Stomach (tissue), 8 donors: ENCODE measurements at regions not wholly inside any gene's neighbourhood (a gene's known extent, or its start where the extent isn't known, plus 50 kb on each side); places are given as distances from the start of the nearest gene placed in this dataset.

Experiments used
- DNase-seq, 2 donors: peaks; one replicate each; pipeline versions ENCODE4 v3.0.0 to v3.0.0-alpha.2; 2013 to 2019
- H3K27ac ChIP-seq, 5 donors: fragments of 200-600 bp in 4 of 5; sonication (generic) in 4 of 5; one replicate each; pipeline ENCODE4 v1.5.1; 2013 to 2019; ENCODE audit warnings: mild to moderate bottlenecking in 1 of 5, moderate library complexity in 1 of 5
- H3K27me3 ChIP-seq, 3 donors: fragments of 200-600 bp; sonication (generic); one replicate each; pipeline ENCODE4 v1.5.1; 2017 to 2019; ENCODE audit warnings: mixed run types in 1 of 3
- H3K36me3 ChIP-seq, 4 donors: fragments of 200-600 bp; sonication (generic); 1 replicate in 3 of 4; 2 replicates in 1 of 4; pipeline ENCODE4 v1.5.1; 2016 to 2019
- H3K4me1 ChIP-seq, 4 donors: fragments of 200-600 bp; sonication (generic); one replicate each; pipeline ENCODE4 v1.5.1; 2016 to 2019
- H3K4me3 ChIP-seq, 4 donors: fragments of 200-600 bp; sonication (generic) in 3 of 4; one replicate each; pipeline ENCODE4 v1.5.1; 2016 to 2019; ENCODE audit warnings: mild to moderate bottlenecking in 1 of 4
- H3K9me3 ChIP-seq, 4 donors: fragments of 200-600 bp; sonication (generic); one replicate each; pipeline ENCODE4 v1.5.1; 2016 to 2019
- EP300 ChIP-seq: sonication (generic); formaldehyde crosslinking; IDR thresholded peaks from one replicate; pipeline ENCODE4 v1.6.1; 2017; ENCODE audit warnings: antibody characterized with exemption
- POLR2A ChIP-seq, 4 donors: fragments of 450-650 bp; IDR thresholded peaks; one replicate each; pipeline ENCODE4 v1.6.1; 2016; ENCODE audit warnings: antibody characterized with exemption in 4 of 4, control low read depth in 2 of 4, mild to moderate bottlenecking in 1 of 4, moderate library complexity in 1 of 4
- POLR2AphosphoS5 ChIP-seq, 3 donors: sonication (generic); formaldehyde crosslinking; IDR thresholded peaks; one replicate each; pipeline ENCODE4 v1.6.1; 2016; ENCODE audit warnings: antibody characterized with exemption in 3 of 3
- WGBS, 5 donors: extraction: QIAGEN DNeasy Blood & Tissue Kit in 3 of 5; methylation state at CpG; one replicate each; pipeline versions ENCODE4 v1.1.5 to v1.1.7; 2013 to 2018; 5-methylcytosine and 5-hydroxymethylcytosine counted together
- intact Hi-C: fragments of 100-400 bp; cut with DNase I; formaldehyde crosslinking; loops from one replicate; pipeline ENCODE4 v1.15.1; 2023; ENCODE audit warnings: low total_unique reads
- TF ChIP-seq, protein P1 (sequence below), 7 experiments: fragments of 450-650 bp in 4 of 7; fragments of 200-600 bp in 3 of 7; sonication (generic) in 3 of 7; IDR thresholded peaks; one replicate each; pipeline ENCODE4 v1.5.1; 2016 to 2019; ENCODE audit warnings: antibody characterized with exemption in 7 of 7, control low read depth in 2 of 7, mild to moderate bottlenecking in 1 of 7
- donor health status: healthy with polysubstance abuse.
- donor health status: Bipolar disorder and iron deficiency.
- donor health status: healthy.

- DNase-seq, result no peak
- Histone ChIP-seq H3K4me3 (no peak overlapping the region), H3K4me1 (no peaks in the 10 kb centered on the region), H3K36me3 (no peaks in the 10 kb centered on the region), H3K27ac (no peak overlapping the region), H3K9me3 (no peaks in the 10 kb centered on the region), H3K27me3 (no peaks in the 10 kb centered on the region)
- intact Hi-C loops, result no loop called here
- no peak for TF ChIP-seq EP300
- no peak for TF ChIP-seq POLR2AphosphoS5 (IDR thresholded peaks at IDR 0.05)
- TF ChIP-seq, protein P1, sequence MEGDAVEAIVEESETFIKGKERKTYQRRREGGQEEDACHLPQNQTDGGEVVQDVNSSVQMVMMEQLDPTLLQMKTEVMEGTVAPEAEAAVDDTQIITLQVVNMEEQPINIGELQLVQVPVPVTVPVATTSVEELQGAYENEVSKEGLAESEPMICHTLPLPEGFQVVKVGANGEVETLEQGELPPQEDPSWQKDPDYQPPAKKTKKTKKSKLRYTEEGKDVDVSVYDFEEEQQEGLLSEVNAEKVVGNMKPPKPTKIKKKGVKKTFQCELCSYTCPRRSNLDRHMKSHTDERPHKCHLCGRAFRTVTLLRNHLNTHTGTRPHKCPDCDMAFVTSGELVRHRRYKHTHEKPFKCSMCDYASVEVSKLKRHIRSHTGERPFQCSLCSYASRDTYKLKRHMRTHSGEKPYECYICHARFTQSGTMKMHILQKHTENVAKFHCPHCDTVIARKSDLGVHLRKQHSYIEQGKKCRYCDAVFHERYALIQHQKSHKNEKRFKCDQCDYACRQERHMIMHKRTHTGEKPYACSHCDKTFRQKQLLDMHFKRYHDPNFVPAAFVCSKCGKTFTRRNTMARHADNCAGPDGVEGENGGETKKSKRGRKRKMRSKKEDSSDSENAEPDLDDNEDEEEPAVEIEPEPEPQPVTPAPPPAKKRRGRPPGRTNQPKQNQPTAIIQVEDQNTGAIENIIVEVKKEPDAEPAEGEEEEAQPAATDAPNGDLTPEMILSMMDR (IDR thresholded peaks at IDR 0.05), result no peak
- TF ChIP-seq POLR2A (IDR thresholded peaks at IDR 0.05), result no peak
- 65 to 79% (median 70%) methylated on average over 4 of the region's 4 CpGs for WGBS, 5 donors
Measured at GRCh38 chrX:88416965-88417364, 330.1 kb upstream of the CPXCR1 start.

DNA sequence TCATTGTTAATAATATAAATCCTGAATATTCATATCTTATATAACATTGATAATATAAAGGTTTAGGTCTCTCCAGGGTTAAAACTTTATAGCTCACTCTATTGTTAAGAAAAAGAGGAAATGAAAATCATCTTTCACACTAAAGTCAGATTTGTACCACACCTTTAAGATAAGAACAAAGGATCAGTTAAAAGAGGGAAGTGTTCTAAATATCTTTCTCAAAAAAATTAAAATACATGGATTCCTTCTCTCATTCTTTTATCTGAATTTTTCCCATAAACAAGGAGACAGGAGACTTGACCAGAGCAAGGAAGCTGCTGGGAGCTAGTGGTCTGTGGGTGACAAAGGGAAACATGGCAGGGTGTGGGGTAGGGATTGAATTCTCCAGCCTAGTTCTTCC is 323.0 kb upstream of the CPXCR1 start:
- H3K36me3 ChIP-seq, result no peaks in the 10 kb centered on the region
- no peak for TF ChIP-seq POLR2A (IDR thresholded peaks at IDR 0.05)
- no peak for TF ChIP-seq EP300
- TF ChIP-seq POLR2AphosphoS5 (IDR thresholded peaks at IDR 0.05), result no peak
- TF ChIP-seq, protein P1 (IDR thresholded peaks at IDR 0.05), result no peak
- H3K27ac ChIP-seq, result no peak overlapping the region
- H3K27me3 ChIP-seq, result no peaks in the 10 kb centered on the region
- no peak for DNase-seq
- H3K4me3 ChIP-seq, result no peak overlapping the region
- no peaks in the 10 kb centered on the region for H3K9me3 ChIP-seq
- no peaks in the 10 kb centered on the region for H3K4me1 ChIP-seq
- intact Hi-C loops, result no loop called here

DNA sequence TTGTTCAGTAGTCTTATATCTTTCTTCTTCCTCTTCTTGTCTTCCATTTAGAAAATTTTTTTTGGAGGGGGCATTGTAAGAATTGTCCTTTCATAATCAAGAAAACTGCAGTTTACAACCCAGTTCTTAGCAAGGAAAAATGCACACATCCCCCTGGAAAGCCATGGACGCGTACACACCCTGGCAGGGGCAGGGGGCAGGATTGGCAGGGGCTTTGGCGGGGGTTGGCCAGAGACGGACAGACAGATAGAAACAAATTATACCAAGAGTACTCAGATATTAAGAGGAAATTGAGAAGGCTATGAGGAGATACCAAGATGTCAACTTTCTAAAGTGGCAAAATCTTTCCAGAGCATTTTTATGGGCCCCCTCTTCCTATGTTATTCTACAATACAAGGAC is 322.5 kb upstream of the CPXCR1 start:
- intact Hi-C loops, result no loop called here
- no peak for DNase-seq
- TF ChIP-seq, protein P1 (IDR thresholded peaks at IDR 0.05), result no peak
- TF ChIP-seq POLR2A (IDR thresholded peaks at IDR 0.05), result no peak
- no peak for TF ChIP-seq POLR2AphosphoS5 (IDR thresholded peaks at IDR 0.05)
- TF ChIP-seq EP300, result no peak
- Histone ChIP-seq H3K4me3 (no peak overlapping the region), H3K9me3 (no peaks in the 10 kb centered on the region), H3K27me3 (no peaks in the 10 kb centered on the region), H3K27ac (no peak overlapping the region), H3K4me1 (no peaks in the 10 kb centered on the region), H3K36me3 (no peaks in the 10 kb centered on the region)
- 68 to 91% (median 84%) methylated on average over 4 of the region's 4 CpGs for WGBS, 5 donors

DNA sequence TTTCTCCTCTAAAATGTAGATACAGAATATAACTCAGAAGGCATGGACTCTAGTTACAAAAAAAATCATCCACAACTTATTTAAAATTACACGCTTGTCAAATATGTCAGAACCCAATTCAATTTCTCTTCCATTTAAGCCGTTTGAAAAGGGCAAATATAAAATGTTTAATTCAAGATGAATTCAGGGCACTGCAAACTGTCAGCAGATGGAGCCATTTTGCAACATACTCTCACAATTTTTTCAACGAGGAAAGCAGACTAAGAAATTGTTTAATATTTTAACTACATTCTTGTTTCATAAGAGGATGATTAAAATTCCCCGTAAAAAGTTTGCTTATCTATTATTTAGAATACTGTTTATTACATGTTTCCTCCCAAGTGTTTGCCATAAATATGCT is 321.3 kb upstream of the CPXCR1 start:
- Histone ChIP-seq H3K4me1 (no peaks in the 10 kb centered on the region), H3K27me3 (no peaks in the 10 kb centered on the region), H3K9me3 (no peaks in the 10 kb centered on the region), H3K4me3 (no peak overlapping the region), H3K27ac (no peak overlapping the region), H3K36me3 (no peaks in the 10 kb centered on the region)
- peak in 1 of 2 donors; percentile 28 for DNase-seq
- intact Hi-C loops, result no loop called here
- TF ChIP-seq, protein P1 (IDR thresholded peaks at IDR 0.05), result peak in 1 of 7 experiments; percentile 32
- TF ChIP-seq EP300, result no peak
- WGBS, 5 donors, result 20 to 32% (median 31%) methylated on average over 4 of the region's 4 CpGs
